NCI-H510A (cell line): ENCODE measurements at regions not wholly inside any gene's neighbourhood (a gene's known extent, or its start where the extent isn't known, plus 50 kb on each side); places are given as distances from the start of the nearest gene placed in this dataset.
"Not testable (repeated sequence)": the region's sequence is repeated elsewhere in the genome, so short reads cannot be mapped to it uniquely, and the experiment has no call there.

Source experiments
- DNase-seq: peaks from one replicate; lab custom pipeline; 2025; lab: John Stamatoyannopoulos, UW

- no peak for DNase-seq
Measured at GRCh38 chr14:88929656-88930436, 105.4 kb downstream of the TTC8 start.

GRCh38 chr14:88931321-88932110 is 107.1 kb downstream of the TTC8 start:
- DNase-seq, result no peak

- no peak for DNase-seq
Measured at GRCh38 chr14:88933191-88933590, 108.7 kb downstream of the TTC8 start.

- no peak for DNase-seq
Measured at GRCh38 chr14:88934351-88934806, 109.9 kb downstream of the TTC8 start.

GRCh38 chr14:88935083-88935482 is 110.6 kb downstream of the TTC8 start:
- DNase-seq, result no peak

GRCh38 chr14:88937706-88938105 is 113.3 kb downstream of the TTC8 start:
- DNase-seq, result no peak

- no peak for DNase-seq
Measured at GRCh38 chr14:88940671-88941070, 116.2 kb downstream of the TTC8 start.

GRCh38 chr14:88941414-88941813 is 117.0 kb downstream of the TTC8 start:
- no peak for DNase-seq

GRCh38 chr14:88947646-88948598 is 123.5 kb downstream of the TTC8 start:
- DNase-seq, result no peak

GRCh38 chr14:88950069-88950468 is 125.6 kb downstream of the TTC8 start:
- DNase-seq, result no peak

GRCh38 chr14:88951370-88951769 is 126.9 kb downstream of the TTC8 start:
- DNase-seq, result no peak

- DNase-seq, result no peak
Measured at GRCh38 chr14:88952901-88953300, 128.4 kb downstream of the TTC8 start.

- no peak for DNase-seq
Measured at GRCh38 chr14:88955455-88955854, 131.0 kb downstream of the TTC8 start.

GRCh38 chr14:88960496-88960895 is 136.0 kb downstream of the TTC8 start:
- no peak for DNase-seq

- no peak for DNase-seq
Measured at GRCh38 chr14:88961214-88961613, 136.8 kb downstream of the TTC8 start.

GRCh38 chr14:88962356-88962755 is 137.9 kb downstream of the TTC8 start:
- DNase-seq, result no peak

GRCh38 chr14:88967299-88967698 is 142.8 kb downstream of the TTC8 start:
- no peak for DNase-seq

GRCh38 chr14:88975043-88975830 is 150.8 kb downstream of the TTC8 start:
- DNase-seq, result no peak

- DNase-seq, result no peak
Measured at GRCh38 chr14:88975926-88976325, 151.5 kb downstream of the TTC8 start.

- DNase-seq, result not testable (repeated sequence)
Measured at GRCh38 chr14:88980907-88981306, 156.5 kb downstream of the TTC8 start.

GRCh38 chr14:88981948-88982347 is 157.5 kb downstream of the TTC8 start:
- no peak for DNase-seq
